ENCODE measurements at regions not wholly inside any gene's neighbourhood (a gene's known extent, or its start where the extent isn't known, plus 50 kb on each side); places are given as distances from the start of the nearest gene placed in this dataset.

DNA sequence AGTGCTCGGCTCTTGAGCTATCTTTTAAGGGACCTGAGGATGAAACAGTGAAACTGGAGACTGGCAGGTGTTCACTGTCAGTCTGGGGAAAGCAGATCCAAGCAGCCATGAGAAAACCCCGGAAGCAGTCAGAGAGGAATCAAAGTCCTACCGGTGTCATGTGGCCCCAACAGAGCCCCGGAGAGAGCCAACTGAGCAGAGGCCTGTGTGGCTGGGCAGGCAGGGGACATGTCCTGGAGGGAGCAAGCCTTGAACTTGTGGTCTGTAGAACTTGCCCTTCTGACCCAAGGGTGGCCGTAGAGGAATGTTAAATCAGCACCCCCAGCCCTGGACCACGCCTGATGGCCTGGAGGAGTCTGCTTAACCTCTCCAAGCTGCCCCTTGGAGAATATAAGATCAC lies 113.7 kb upstream of the ZNF507 start:
- Histone ChIP-seq H3K27me3 (replicated peaks; ENCODE audit: control insufficient read depth, insufficient read depth, low read length) (no peaks in the 10 kb centered on the region), H3K36me3 (ENCODE audit: control insufficient read depth, insufficient read depth, low read length) (no peaks in the 10 kb centered on the region), H3K4me3 (replicated peaks; ENCODE audit: low read depth, low read length) (no peak overlapping the region)
- DNase-seq (ENCODE audit: extremely low read depth, insufficient read length) = no peak
- TF ChIP-seq, protein P1, sequence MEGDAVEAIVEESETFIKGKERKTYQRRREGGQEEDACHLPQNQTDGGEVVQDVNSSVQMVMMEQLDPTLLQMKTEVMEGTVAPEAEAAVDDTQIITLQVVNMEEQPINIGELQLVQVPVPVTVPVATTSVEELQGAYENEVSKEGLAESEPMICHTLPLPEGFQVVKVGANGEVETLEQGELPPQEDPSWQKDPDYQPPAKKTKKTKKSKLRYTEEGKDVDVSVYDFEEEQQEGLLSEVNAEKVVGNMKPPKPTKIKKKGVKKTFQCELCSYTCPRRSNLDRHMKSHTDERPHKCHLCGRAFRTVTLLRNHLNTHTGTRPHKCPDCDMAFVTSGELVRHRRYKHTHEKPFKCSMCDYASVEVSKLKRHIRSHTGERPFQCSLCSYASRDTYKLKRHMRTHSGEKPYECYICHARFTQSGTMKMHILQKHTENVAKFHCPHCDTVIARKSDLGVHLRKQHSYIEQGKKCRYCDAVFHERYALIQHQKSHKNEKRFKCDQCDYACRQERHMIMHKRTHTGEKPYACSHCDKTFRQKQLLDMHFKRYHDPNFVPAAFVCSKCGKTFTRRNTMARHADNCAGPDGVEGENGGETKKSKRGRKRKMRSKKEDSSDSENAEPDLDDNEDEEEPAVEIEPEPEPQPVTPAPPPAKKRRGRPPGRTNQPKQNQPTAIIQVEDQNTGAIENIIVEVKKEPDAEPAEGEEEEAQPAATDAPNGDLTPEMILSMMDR (IDR thresholded peaks at IDR 0.05; ENCODE audit: insufficient read depth, low read length, poor library complexity, severe bottlenecking) = no peak

GRCh38 chr19:32232449-32232848 lies 113.0 kb upstream of the ZNF507 start:
- DNase-seq (ENCODE audit: extremely low read depth, insufficient read length) = no peak
- Histone ChIP-seq H3K36me3 (ENCODE audit: control insufficient read depth, insufficient read depth, low read length) (no peaks in the 10 kb centered on the region), H3K27me3 (replicated peaks; ENCODE audit: control insufficient read depth, insufficient read depth, low read length) (no peaks in the 10 kb centered on the region), H3K4me3 (replicated peaks; ENCODE audit: low read depth, low read length) (no peak overlapping the region)
- TF ChIP-seq, protein P1 (IDR thresholded peaks at IDR 0.05; ENCODE audit: insufficient read depth, low read length, poor library complexity, severe bottlenecking) = no peak

DNA sequence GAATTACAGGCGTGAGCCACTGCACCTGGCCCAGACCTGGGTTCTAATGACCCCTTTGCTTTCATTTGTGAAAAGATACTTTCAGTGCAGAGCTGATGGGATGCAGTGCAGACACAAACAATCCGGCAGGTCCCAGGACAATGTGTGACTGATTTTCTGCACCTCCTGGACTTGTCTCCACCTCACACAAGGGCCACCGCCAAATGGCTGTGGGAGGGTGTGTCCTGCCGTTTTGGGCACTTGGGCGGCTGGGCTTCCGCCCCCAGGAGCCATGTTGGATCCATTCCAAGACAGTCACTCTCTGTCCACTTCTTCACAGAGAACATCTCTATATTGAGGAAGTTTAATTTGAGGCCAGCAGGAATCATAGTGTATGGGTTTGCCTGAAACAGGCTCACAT lies 112.3 kb upstream of the ZNF507 start:
- H3K27me3 ChIP-seq (replicated peaks; ENCODE audit: control insufficient read depth, insufficient read depth, low read length) = no peaks in the 10 kb centered on the region
- TF ChIP-seq, protein P1 (IDR thresholded peaks at IDR 0.05; ENCODE audit: insufficient read depth, low read length, poor library complexity, severe bottlenecking) = no peak
- no peak overlapping the region for H3K4me3 ChIP-seq (replicated peaks; ENCODE audit: low read depth, low read length)
- no peak for DNase-seq (ENCODE audit: extremely low read depth, insufficient read length)
- H3K36me3 ChIP-seq (ENCODE audit: control insufficient read depth, insufficient read depth, low read length) = no peaks in the 10 kb centered on the region

DNA sequence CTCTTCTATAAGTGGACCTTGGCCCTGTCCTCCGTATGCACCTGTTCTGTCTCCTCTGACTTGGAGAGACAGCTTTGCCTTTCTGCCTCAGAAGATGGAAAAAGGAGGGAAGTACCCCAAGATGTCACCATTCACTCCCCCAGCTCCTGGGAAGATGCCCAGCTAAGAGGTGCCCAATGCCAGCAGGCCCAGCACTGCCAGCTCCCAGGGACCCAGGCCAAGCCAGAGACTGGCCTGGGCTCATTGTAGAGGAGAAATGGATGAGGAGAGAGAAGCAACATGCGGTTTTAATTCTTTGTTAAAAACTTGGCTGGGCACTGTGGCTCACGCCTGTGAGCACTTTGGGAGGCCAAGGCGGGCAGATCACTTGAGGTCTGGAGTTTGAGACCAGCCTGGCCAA lies 111.5 kb upstream of the ZNF507 start:
- Histone ChIP-seq H3K36me3 (ENCODE audit: control insufficient read depth, insufficient read depth, low read length) (no peaks in the 10 kb centered on the region), H3K4me3 (replicated peaks; ENCODE audit: low read depth, low read length) (no peak overlapping the region), H3K27me3 (replicated peaks; ENCODE audit: control insufficient read depth, insufficient read depth, low read length) (no peaks in the 10 kb centered on the region)
- no peak for DNase-seq (ENCODE audit: extremely low read depth, insufficient read length)
- TF ChIP-seq, protein P1 (IDR thresholded peaks at IDR 0.05; ENCODE audit: insufficient read depth, low read length, poor library complexity, severe bottlenecking) = no peak

- TF ChIP-seq, protein P1 (IDR thresholded peaks at IDR 0.05; ENCODE audit: insufficient read depth, low read length, poor library complexity, severe bottlenecking) = no peak
- Histone ChIP-seq H3K36me3 (ENCODE audit: control insufficient read depth, insufficient read depth, low read length) (no peaks in the 10 kb centered on the region), H3K27me3 (replicated peaks; ENCODE audit: control insufficient read depth, insufficient read depth, low read length) (no peaks in the 10 kb centered on the region), H3K4me3 (replicated peaks; ENCODE audit: low read depth, low read length) (no peak overlapping the region)
- no peak for DNase-seq (ENCODE audit: extremely low read depth, insufficient read length)
Measured at GRCh38 chr19:32234663-32235217, 110.7 kb upstream of the ZNF507 start.

DNA sequence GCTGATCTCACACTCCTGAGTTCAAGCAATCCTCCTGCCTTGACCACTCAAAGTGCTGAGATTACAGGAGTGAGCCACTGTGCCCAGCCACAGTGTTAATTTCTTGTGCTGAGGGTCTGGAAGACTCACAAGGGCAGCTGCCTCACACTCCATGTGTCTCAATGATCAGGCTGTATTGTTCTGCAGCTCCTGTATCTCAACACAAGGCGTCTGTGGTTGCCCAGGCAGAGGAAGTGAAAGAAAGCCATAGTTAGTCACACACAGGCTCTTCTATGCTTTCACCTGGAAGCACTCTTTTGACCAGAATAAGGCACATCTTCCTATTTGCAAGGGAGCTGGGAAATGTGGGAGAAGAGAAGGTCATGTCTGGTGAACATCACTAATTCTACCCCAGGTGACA lies 107.3 kb upstream of the ZNF507 start:
- Histone ChIP-seq H3K27me3 (replicated peaks; ENCODE audit: control insufficient read depth, insufficient read depth, low read length) (no peaks in the 10 kb centered on the region), H3K36me3 (ENCODE audit: control insufficient read depth, insufficient read depth, low read length) (no peaks in the 10 kb centered on the region), H3K4me3 (replicated peaks; ENCODE audit: low read depth, low read length) (no peak overlapping the region)
- no peak for DNase-seq (ENCODE audit: extremely low read depth, insufficient read length)
- TF ChIP-seq, protein P1 (IDR thresholded peaks at IDR 0.05; ENCODE audit: insufficient read depth, low read length, poor library complexity, severe bottlenecking) = no peak
